NCI-H1694 treated with DMSO at 0.1 percent for 48 hours (cell line): ENCODE measurements at regions not wholly inside any gene's neighbourhood (a gene's known extent, or its start where the extent isn't known, plus 50 kb on each side); places are given as distances from the start of the nearest gene placed in this dataset.

Source experiments
- DNase-seq: peaks from one replicate; lab custom pipeline; 2025; lab: John Stamatoyannopoulos, UW

DNA sequence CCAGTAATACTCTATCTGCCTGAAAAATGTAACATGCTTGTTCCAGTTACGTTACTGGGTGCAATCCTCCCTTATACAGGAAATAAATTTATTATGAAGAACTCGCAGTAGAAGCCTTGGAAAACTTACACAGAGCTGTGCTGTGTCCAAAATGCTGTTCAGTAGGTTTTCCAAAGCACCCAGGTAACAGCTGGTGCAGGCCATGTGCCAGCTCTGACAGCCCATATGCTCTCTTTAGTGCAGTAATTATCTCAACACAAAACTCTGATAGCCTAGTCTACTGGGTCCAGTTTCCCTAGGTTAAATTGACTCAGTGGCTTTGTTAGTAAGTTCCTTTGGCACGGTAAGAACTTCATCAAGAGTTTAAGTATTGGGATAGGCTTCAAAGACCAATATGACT lies 120.7 kb upstream of the OBI1 start:
- DNase-seq: peak; percentile 94

DNA sequence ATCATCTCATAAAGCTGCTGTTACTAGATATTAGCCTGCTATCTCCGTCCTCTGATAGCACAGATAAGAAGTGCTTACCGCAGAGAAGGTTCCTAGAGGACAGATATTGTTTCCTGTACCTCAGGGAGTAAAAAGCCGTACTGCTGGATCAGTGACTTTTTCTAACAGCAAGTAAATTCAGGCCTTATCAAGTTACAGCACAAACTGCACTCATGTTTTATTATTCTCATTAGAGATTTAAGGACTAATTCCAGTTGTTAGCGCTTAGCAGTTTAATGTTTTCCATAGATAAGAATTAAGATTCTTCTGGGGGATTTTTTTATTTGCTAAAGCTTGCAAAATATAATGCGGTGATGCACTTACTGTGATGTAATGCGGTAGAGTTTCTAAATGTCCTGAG lies 119.0 kb upstream of the OBI1 start:
- DNase-seq: peak; percentile 69

DNA sequence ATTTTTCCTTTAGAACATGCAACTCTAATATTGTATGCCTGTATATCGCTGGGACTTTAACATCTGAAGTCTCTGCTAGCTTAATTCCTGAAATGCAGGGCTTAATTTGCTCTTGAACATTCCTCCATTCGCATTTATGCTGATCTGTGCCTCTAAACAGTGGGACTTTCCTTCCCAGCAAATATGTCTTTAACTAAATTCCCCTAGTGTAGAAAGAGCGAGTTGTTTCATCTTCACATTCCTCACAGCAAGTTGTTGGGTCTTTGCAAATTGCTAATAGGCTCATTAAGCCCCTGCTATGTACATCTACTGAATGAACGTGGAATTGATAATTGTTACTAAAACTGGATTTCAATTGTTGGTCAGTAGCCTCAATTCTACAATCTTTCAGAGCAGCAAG lies 118.4 kb upstream of the OBI1 start:
- DNase-seq: no peak

- peak; percentile 4 for DNase-seq
These were observed 114.0 kb upstream of the OBI1 start for GRCh38 chr13:78772933-78773332.

GRCh38 chr13:78770601-78771000 lies 111.6 kb upstream of the OBI1 start:
- no peak for DNase-seq

- no peak for DNase-seq
These were observed 110.0 kb upstream of the OBI1 start for GRCh38 chr13:78768950-78769349.

DNA sequence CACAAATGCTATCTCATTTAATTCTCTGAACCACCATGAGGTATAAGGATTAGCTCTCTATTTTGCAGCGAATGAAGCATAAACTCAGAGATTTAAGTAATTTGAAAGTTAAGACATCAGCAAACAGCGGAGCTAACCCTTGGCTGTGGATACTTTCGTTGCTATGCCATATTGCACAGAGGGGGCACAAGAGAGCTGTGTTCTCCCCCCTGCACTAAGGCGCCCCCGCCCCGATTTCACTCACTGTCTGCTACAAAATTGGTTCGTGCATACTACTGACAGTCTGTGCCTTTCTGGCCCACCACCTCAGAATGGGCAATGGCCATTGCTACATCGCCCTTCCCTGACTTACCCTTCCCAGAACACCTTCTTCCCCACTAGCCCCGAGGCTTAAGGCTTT lies 105.7 kb upstream of the OBI1 start:
- DNase-seq: no peak

DNA sequence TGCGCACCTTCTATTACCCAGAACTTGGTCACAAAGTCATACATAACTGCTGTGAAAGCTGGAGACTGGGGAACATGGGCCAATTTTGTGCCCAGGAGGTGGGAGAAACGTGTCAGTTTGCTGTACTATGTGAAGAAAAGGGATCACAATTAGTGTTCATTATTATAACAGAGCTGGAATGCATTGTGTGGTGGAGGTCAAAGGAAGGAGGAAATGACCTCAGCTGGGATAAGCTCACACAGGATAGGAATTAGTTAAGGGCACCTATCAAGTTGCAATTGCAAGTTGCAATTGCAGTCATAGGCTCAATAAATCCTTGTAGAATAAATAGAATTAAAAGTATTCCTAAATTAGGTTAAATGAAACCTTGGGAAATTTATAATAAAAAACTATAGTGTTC lies 103.9 kb upstream of the OBI1 start:
- DNase-seq: no peak

DNA sequence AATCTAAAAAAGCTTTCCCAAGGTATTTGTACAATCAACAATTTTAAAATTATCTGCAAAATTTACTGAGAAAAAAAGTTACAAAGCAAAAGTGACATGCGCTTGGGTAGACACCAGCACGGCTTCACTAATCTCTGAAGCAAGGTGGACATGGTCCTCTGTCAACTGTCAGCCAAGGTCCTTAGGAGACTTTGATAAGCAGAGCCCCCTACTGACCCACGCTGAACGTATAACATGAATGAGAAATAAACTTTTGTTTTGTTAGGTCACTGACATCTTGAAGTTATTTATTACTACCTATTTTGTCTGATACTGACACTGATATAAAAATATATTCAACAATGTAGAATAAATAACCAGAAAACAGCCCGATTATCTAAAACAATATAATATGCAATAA lies 100.7 kb upstream of the OBI1 start:
- no peak for DNase-seq

DNA sequence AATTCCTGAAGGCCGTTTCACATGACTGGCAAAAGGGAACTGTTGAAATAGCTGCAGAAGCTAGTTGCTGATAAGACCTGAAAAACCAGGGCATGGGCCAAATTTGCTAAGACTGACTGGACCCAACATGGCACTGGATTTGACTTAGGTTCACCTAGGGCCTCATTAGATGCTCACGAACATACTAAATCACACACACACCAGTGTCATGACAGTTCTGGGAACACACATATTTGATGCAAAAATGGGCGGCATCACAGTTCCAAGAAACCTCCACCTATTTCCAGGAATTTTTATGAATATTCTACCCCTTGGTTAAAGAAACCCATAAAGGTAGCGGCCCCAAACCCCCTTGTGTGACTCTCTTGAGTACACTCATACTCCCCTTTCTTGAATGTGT lies 99.6 kb upstream of the OBI1 start:
- DNase-seq: no peak

DNA sequence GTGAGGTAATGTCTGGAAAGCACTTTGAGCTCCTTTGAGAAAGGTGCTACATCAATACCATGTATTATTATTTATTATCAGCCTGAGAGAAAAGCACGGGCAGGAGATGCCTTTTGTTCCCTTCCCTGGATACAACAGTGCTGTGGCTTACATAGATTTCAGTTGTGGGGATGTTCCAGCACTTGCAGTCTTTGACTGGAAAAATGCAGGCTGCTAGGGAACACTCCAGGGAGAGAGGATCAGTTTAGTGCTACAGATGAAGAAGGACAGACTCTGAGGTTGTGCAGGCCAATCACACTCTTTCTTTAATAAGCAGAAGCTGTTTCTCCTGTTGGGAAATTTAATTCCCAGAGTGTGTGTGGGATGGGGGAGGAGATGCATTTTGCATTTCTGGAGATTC lies 94.5 kb upstream of the OBI1 start:
- no peak for DNase-seq

DNA sequence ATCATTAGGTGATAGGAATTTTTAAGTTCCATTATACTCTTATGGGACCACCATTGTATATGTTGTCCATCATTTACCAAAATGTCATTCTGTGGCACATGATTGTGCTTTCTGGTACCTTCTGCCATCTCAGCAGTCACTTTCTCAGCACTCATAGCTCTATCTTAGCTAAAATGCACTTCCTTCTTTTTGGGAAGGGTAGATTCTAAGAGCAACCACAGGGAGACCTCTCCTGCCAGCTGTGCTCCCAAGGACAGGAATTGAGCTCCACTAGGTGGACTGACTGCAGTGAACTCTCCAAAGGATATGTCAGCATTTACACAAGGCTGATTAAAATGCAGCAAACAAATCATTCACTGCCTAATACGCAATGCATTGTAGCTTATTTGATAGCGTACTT lies 91.8 kb upstream of the OBI1 start:
- DNase-seq: no peak

- no peak for DNase-seq
These were observed 85.0 kb upstream of the OBI1 start for GRCh38 chr13:78743973-78744372.

DNA sequence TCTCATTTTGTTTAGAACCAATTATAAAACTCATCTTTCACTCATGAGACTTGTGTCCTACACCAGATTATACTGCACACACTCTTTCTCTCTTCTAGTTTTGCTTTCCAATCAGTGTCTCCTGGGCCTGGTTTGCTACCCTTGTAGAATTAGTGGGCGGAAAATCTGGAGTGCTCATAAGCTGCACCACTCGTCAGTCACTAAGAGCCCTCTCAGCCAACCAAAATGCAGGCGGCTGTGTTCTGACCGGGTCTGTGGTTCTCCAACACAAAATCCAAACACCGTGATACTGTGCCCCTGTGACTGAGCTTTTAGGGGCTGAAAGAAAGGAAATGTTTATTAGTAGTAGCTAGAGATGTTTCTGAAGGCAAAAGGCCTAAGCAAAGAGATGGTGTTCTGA lies 83.7 kb upstream of the OBI1 start:
- DNase-seq: no peak

GRCh38 chr13:78736142-78736541 lies 77.2 kb upstream of the OBI1 start:
- no peak for DNase-seq

DNA sequence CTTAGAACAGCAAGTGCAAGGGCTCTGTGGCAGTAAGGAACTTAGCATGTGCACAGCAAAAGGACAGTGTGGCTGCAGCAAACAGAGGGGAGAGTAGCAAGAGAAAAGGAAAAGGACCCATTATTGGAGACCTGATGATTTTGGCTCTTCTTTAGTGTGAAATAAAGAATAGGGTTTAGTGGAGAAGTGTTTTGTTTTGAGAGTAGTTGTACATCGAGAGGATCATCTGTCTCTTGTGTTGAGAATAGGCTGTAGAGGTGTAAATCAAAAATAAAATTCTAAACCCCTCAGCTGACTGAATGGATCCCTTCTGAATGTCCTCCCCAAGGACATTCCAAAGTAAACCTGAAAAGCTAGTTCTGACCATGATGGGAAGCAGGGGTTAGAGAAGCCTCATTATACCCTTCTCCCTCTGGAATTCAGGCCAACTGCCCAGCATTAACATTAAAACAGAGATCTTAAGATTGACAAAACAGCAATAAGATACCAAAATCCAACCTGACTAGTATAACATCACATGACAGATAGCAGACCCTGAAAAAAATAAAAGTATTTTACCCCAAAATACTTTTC lies 73.6 kb upstream of the OBI1 start:
- DNase-seq: no peak

DNA sequence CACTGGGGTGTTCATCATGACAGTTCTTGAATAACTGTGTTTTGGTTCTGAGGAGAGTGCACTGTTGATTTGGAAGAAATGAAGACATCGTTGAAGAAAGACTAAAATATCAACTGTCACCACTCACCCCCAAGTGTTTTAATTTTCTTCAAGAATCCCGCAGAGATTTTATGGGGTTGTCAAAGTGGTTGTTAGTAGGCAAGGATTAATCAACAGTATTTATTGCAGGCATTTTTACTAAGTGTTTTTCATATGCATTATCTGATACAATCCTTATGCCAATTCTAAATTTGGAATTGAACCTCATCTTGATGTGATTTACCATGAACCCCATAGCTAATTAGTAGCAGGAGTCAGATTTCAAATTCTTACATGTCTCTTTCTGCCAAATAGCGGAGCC lies 63.7 kb upstream of the OBI1 start:
- no peak for DNase-seq

GRCh38 chr13:78719367-78719766 lies 60.4 kb upstream of the OBI1 start:
- no peak for DNase-seq

DNA sequence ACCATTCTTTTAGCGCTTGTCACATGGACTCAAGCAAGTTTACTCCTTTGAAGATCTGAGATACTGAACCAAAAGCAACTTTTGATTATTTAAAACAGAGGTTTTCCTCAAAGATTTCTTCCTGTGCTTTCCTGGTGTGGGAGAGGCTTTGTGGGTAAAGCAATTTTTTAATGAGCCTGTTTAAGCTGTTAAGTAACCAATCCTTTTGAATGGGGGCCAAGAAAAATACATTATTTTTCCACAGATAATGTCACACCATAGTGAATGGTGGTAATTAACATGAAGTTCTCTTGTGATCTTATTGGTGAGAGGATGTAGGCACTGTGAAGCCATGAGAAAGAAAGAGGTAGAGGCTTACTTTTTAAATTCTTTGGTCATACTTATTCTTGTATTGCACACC lies 55.8 kb upstream of the OBI1 start:
- no peak for DNase-seq

- DNase-seq: peak; percentile 10
These were observed 53.9 kb upstream of the OBI1 start for GRCh38 chr13:78712831-78713230.

DNA sequence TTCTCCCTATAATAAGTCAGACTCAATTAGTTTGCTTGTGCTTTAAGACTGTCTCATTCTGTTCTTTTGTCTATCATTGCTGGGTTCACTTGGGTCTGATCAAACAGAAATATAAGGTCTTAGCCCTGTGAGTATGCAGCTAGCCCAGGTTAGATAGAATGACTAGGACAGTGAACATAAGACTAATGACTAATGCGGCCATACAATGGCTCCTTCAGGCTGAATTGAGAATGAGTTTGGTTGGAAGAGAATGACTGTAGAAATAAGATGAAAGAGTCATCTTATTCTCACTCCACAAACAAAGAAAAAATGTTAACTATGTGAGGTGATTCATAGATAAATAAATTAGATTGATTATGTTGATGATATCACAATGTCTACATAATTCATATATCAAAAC lies 50.1 kb upstream of the OBI1 start:
- DNase-seq: no peak
